Activated CD4-positive, alpha-beta T cell treated with anti-CD3 and anti-CD28 coated beads, Interleukin-2, amount 50 U/mL, for 1 hour (primary cell): ENCODE measurements at regions not wholly inside any gene's neighbourhood (a gene's known extent, or its start where the extent isn't known, plus 50 kb on each side); places are given as distances from the start of the nearest gene placed in this dataset.
"Not testable (repeated sequence)": the region's sequence is repeated elsewhere in the genome, so short reads cannot be mapped to it uniquely, and the experiment has no call there.

Experiments used
- DNase-seq: peaks from one replicate; pipeline ENCODE4 v3.0.0-alpha.2; 2020

- DNase-seq = no peak
These were observed 326.5 kb downstream of the BCL11A start for GRCh38 chr2:60226943-60227342.

GRCh38 chr2:60226191-60226590 lies 327.3 kb downstream of the BCL11A start:
- no peak for DNase-seq

GRCh38 chr2:60223859-60224258 lies 329.6 kb downstream of the BCL11A start:
- no peak for DNase-seq

DNA sequence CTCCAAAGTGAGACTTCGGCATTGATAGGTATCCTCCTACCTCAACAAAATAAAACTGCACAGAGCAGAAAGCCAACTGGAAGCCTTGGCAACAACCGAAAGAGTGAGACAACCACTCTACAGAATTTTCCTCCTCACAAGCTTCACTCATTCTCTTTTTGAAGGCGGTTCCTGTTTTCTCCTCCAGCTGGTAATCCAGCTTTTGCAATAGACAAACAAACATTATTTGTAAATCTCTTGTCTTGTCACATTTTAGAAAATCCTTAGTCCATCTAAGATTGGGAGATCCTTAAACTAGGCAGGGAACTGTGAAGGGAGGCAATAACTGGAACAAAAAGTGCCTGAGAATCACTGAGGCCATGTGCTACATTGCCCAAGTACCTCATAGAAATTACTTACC lies 332.4 kb downstream of the BCL11A start:
- DNase-seq = no peak

DNA sequence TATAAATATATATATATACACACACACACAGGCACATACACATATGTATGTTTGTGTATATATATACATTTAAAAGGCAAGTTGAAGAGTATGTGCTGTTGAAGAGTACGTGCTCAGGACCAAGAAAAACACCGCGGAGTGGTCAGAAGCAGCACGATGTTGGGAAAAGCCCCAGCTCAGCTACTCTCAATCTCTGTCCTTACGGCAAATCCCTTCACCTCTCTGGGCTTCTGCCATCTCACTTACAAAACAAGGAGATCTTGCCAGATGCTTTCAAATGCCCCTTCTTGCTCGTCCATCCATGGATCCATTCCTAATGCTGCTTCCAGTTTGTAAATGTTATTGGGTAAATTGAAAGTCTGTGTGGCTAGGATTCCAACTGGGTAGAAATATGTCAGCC lies 333.9 kb downstream of the BCL11A start:
- DNase-seq = no peak

GRCh38 chr2:60216452-60216995 lies 336.9 kb downstream of the BCL11A start:
- no peak for DNase-seq

- no peak for DNase-seq
These were observed 338.0 kb downstream of the BCL11A start for GRCh38 chr2:60215386-60215901.

DNA sequence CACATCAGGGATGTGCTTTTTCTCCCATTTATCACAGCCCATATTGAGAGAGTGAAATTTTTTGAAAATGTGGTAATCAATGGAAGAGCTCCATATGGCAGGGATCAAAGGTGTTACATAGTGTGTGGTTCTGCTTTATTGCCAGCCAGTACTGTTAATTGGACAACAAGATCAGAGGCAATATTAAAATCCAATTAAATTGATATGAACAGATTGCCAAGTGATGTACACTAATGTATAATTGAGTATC lies 338.9 kb downstream of the BCL11A start:
- no peak for DNase-seq

GRCh38 chr2:60213865-60214625 lies 339.4 kb downstream of the BCL11A start:
- no peak for DNase-seq

DNA sequence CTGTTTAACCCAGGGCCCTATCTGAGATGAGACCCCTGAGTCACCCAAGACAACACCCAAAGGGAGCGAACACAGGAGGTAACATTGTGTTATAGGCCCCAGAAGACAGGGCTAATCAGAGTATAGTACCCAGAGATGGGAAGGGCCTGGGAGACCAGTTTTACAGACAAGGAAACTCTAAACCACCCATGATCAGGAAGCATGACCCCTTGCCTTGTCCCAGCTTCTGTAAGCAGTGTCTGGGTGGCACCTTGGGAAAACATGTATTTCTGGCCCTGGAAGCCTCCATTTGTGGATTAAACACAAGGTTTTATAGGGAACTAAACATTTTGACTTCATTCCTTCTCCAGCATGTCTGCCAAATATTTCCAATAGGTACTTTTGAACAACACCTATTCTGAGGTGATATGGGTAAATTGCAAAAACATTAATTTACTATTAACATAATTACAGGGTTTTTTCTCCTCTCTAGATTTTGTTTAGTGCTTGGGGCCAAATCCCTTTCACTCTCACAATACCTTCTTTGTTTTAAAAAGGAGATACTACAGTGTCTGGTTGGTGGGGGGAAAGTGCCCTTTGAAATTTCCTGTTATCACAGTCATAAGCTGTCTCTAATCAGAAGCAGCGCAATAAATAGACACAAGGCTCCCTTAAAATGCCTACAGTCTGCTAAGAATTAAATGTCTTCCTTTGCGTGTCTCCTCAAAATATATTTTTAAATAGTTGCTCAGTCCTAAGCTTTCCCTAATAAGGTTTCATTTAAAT lies 341.1 kb downstream of the BCL11A start:
- DNase-seq = no peak

- not testable (repeated sequence) for DNase-seq
These were observed 364.4 kb downstream of the BCL11A start for GRCh38 chr2:60189006-60189405.

DNA sequence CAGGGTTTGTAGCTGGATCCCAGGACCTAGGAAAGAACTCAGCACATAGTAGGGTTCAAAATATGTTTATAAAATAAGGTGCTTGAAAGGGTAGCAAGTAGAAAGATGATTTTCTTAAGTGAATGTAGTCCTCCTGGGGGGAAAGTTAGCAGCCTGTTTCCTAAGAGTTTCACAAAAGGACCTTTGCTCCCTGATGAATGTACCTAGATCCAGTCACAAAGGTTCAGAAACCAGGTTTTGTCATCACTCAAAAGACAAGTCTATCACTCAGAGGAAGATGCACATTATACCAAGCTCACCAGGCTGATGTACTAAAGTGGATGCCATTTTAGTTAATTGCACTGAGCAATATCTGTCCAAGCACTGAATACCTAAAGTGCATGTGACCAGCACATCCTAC lies 378.2 kb downstream of the BCL11A start:
- no peak for DNase-seq

GRCh38 chr2:60174146-60174545 lies 379.3 kb downstream of the BCL11A start:
- DNase-seq = no peak

GRCh38 chr2:60172801-60173200 lies 380.7 kb downstream of the BCL11A start:
- no peak for DNase-seq

GRCh38 chr2:60170272-60170671 lies 383.2 kb downstream of the BCL11A start:
- DNase-seq = no peak

- no peak for DNase-seq
These were observed 385.2 kb downstream of the BCL11A start for GRCh38 chr2:60168247-60168646.

DNA sequence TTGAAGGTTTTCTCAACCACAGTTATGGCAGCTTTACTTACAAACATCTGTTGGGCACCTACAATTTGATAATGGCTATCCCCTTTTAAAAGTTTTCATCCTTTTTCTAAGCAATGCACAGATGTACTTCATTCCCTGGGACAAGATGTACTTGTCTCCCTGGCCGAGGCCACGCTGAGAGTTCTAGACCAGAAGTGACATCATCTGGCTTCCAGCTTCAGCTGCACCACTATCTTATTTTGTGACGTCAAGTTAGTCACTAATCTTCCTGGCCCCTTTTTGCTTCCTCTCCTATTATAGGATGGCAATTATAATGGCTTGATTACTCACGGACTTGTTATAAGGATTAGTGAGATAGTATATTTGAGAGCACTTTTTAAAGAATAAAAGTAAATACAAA lies 386.4 kb downstream of the BCL11A start:
- DNase-seq = no peak

- DNase-seq = no peak
These were observed 389.8 kb downstream of the BCL11A start for GRCh38 chr2:60163691-60164090.

- no peak for DNase-seq
These were observed 393.9 kb downstream of the BCL11A start for GRCh38 chr2:60159519-60159918.

DNA sequence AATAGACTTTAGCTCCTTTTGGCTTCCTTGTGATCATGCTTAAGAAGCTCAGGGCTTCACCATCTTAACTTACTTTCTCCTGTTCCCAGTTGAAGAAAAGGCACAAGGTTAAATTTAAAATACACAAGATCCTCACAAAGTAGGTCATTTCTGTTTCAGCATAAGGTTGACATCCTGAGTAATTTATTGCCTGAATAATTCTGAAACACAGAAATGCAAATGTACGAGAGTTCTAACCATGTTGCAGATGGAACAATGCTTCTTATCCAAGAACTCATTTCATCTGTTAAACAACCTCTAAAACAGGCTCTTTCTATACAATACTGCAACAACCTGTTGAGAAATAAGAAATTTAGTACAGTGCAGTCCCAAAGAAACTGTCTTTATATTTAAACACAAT lies 395.2 kb downstream of the BCL11A start:
- no peak for DNase-seq

GRCh38 chr2:60157283-60157682 lies 396.2 kb downstream of the BCL11A start:
- no peak for DNase-seq

DNA sequence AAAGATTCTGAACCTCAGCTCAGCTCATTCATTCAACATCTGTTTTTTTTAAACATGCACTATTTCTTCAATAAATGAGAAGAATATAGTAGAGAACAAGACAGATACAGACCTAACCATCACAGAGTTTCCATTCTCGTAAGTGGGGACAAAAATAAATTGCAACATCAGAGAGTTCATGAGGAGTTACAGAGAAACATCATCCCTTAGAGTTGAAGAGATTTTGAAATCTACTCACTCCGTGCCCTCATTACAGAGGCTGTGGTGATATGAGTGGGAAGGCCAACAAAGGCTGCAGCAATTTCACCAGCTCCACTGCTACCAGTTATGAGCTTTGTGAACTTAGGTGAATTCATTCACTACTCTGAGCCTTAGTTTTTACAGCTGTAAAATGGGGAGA lies 399.3 kb downstream of the BCL11A start:
- DNase-seq = no peak

DNA sequence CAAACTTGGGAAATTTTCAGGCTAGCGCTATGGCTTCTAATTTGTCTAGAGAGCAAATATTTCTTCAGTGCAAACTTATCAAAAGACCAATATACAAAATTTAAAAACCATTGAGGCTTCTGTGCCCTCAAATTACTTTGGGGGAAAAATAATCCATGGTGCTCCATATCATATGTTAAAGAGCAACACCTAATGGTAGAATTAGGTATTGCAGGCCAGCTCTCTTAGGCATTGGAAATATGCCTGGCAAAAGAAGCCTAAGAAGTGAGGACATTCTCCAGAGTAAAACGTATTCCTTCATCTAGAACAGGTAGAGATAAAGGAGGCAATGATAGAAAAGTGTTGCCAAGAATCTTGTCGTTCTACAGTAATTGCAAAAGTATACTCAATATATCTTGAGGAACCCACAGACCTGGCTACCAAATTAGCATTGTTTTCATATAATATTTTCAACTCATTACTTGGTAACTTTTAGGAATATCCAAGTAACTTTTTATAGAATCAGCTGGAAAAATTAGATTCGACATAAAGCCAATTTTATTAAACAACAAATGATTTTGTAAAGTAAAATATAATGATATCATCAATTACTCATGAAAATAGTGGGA lies 401.1 kb downstream of the BCL11A start:
- DNase-seq = no peak

DNA sequence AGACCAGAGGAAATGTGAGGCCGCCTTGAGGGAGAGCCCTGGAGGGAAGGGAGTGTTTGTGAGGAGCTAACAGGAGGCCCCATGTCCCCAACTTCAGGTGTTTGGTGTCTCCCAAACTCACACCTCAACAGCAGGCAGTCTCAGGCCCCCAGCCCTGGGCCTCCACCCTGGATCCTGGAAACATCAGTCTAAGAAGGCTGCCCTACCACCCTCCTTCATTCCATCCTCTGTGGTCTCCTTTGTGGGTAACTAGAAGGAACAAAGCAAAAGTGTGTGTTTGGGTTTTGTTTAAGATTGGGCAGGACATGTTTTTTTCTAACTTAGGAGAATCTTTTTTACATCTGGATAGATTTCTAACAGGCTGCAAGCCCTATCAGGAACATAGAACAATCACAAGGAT lies 404.3 kb downstream of the BCL11A start:
- DNase-seq = no peak
